ENCODE measurements at regions not wholly inside any gene's neighbourhood (a gene's known extent, or its start where the extent isn't known, plus 50 kb on each side); places are given as distances from the start of the nearest gene placed in this dataset.
"Not testable (repeated sequence)": the region's sequence is repeated elsewhere in the genome, so short reads cannot be mapped to it uniquely, and the experiment has no call there.

DNA sequence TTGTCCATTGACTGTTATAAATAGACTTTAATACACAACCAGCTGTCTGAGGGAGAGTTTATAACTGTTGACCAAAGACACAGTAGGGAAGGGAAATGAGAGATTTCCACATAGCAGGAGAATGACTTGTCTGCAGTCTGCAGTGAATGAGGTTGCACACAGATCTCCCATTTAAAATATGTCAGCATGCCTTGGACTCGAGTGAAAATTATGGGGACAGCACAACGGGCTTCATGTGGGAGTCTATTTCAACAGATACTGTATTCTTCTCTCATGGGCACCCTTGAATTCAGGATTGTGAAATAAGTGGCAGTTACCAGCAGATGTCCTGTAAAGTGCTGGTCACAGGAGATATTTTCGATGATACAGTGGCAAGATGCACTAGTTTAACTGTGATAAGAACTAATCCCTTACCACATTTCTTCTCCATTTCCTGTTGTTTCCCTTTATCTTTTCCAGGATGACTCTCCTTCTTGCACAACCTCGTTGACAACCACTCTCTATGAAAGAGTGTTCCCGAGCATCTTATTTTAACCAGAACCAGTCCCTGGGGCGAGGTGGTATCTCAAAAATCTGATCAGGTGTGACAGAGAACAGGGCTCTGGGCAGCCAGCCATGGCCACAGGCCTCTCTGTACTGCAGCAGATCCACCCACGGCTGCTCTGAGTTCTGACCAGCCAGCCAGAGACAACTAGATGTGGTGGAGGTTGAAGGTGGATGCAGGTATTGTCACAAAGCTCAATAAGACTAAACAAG, 51.5 kb upstream of the MAP3K1 start:
- no peak for DNase-seq

DNA sequence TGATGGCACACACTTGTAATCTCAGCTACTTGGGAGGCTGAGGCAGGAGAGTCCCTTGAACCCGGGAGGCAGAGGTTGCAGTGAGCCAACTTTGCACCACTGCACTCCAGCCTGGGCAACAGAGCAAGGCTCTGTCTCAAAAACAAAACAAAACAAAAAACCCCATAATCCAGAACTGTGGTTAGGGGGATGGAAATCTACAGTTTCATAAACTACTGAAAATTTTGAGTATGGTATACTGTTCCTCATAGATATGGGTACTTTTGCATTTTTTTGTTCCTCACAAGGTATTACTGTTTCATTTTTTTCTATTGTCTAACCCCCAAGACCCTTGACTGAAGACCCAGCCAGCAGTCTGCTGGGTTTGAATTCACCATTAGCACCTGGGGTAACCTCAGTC, 52.2 kb upstream of the MAP3K1 start:
- no peak for DNase-seq

DNA sequence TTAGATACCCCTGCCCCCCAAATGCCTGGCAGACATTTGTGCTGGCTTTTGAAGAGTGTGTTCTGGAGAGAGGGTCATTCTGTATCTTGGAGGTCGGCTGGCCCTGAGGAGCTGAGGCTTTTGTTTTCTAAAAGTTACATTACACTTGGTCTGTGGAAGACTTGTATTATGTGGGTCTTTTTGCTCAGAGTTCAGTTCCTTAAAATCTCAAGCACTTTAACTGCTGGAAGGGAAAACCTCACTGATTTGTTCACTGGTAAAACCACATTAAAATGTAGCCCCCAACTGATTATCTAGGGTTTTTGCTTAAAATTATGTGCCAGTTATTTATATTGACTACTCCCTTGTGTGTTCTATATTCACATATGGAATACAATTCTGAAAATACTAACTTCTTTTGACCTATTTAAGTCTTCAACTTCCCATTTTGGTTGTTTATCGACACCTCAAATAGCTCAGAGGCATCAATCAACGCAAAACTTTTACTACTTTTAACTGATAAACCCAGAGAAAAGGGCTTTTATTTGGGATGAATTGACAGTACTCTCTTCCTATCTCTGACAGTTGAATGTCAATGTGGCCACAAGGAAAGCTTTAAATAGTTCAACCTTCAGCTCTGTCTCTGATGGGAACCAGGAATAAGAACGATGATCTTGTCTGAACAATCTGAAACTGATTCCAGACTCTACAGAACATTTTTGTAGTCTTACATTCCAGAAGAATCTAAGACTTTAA, 54.0 kb upstream of the MAP3K1 start:
- DNase-seq = no peak

- DNase-seq = no peak
Measured at GRCh38 chr5:56760723-56761122, 54.6 kb upstream of the MAP3K1 start.

DNA sequence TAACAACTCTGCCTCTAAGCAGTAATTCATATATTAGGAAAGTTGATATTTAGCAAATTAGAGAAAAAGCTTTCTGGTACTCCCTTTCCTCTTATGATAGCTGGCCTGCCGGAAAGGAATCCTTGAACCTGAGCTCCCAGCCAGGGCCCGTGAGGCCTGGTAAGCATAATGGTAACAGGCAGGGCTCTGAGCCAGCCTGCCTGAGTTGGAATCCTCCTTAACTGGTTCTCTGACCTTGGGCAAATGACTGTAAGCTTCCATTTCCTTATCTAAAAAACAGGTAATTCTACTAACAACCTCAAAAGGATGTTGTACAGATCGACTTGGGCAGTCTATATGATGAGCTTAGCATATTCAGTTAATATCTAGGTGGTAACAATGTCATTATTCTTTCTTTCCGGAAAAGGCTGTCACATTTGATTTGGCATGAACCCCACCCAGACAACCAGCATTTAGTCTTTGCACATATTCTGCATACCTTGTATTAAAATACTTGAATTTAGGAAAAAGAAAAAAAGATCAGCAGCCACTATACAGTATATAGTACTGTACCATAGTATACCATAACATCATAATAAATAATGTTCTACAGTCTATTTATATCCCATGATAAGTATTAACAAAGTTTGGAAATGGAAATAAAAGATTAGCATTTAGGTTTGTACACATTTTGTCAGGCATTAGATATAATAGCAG, 55.7 kb upstream of the MAP3K1 start:
- no peak for DNase-seq

GRCh38 chr5:56757077-56757476, 58.3 kb upstream of the MAP3K1 start:
- no peak for DNase-seq

DNA sequence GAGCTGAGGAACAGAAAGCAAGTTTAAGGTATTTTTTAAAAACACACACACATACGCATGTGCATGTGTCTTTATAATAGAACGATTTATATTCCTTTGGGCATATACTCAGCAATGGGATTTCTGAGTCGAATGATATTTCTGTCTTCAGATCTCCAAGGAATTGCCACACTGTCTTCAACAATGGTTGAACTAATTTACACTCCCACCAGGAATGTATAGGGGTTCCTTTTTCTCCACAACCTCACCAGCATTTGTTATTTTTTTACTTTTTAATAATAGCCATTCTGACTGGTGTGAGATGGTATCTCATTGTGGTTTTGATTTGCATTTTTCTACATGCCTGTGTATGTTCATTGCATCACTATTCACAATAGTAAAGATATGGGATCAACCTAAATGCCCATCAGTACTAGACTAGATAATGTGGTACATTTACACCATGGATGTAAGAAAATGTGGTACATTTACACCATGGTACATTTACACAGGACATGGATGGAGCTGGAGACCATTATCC, 60.3 kb upstream of the MAP3K1 start:
- no peak for DNase-seq

GRCh38 chr5:56753588-56753987, 61.8 kb upstream of the MAP3K1 start:
- DNase-seq = not testable (repeated sequence)

GRCh38 chr5:56751572-56752313, 63.6 kb upstream of the MAP3K1 start:
- DNase-seq = no peak

DNA sequence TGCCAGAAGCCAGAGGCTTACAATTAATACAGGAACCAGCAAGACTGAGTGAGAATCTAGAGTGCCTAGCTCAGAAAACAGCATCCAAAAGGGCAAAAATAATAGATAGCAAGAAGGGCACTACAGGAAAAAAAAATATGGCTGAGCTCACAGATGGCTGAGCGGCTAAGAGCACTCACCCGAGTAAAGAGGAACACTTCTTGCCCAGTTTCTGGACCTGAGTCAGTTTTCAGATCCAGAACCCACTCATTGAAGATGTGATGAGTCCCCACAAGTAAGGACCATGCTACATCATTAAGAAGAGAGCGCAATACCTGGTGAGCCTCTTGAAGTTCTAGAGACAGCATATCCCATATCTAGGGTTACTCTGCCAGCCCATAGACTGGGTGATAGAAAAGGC, 65.5 kb upstream of the MAP3K1 start:
- no peak for DNase-seq

- DNase-seq = no peak
Measured at GRCh38 chr5:56746553-56747339, 68.6 kb upstream of the MAP3K1 start.

DNA sequence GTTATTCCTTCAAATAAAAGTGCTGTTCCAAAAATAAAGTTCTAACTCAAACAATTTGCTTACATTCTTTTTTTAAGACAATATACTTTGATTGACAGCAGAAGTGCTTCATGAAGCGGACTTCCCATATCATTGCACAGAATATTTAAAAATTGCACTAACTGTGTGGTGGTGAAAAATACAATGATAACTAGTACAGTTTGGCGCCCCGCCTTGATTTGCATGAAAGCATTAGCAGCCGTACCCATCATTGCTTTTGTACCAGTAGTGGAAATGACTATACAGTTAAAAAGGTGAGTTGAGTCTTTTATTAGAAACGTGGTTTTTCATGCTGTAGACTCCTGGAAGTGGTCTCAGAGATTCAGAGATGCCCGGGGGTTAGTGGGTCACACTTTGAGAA, 69.5 kb upstream of the MAP3K1 start:
- no peak for DNase-seq

- no peak for DNase-seq
Measured at GRCh38 chr5:56740868-56741267, 74.5 kb upstream of the MAP3K1 start.

- no peak for DNase-seq
Measured at GRCh38 chr5:56739990-56740389, 75.4 kb upstream of the MAP3K1 start.

- DNase-seq = no peak
Measured at GRCh38 chr5:56737951-56738606, 77.3 kb upstream of the MAP3K1 start.

DNA sequence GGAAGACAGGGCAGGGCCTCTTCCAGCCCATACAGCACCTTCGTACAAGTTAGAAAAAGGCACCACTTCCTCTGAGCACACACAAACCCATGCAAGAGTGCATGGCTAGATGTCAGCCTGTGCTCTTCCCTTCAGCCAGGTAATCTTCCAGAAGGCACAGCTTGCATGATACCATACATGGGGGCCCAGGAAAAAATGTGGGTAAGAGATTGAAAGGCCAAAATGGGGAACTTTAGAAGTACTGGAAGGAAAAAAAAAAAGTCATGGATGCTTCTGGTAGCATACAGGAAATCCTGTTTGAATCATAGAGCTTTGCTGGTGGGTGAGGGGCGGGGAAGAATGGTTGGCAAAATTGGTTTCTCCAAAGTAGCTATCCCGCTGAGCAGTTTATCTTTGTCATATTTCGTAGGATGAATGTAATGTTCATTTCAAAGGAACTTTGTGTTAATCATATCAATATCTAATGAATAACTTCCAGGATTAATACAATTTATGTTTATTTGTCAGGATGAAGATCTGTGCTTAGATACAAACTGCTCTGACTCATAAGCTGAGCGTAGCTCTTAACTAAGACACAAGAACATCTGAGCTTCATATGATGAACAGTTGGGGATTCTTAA, 78.2 kb upstream of the MAP3K1 start:
- DNase-seq = no peak

GRCh38 chr5:56735849-56736641, 79.3 kb upstream of the MAP3K1 start:
- DNase-seq = no peak

DNA sequence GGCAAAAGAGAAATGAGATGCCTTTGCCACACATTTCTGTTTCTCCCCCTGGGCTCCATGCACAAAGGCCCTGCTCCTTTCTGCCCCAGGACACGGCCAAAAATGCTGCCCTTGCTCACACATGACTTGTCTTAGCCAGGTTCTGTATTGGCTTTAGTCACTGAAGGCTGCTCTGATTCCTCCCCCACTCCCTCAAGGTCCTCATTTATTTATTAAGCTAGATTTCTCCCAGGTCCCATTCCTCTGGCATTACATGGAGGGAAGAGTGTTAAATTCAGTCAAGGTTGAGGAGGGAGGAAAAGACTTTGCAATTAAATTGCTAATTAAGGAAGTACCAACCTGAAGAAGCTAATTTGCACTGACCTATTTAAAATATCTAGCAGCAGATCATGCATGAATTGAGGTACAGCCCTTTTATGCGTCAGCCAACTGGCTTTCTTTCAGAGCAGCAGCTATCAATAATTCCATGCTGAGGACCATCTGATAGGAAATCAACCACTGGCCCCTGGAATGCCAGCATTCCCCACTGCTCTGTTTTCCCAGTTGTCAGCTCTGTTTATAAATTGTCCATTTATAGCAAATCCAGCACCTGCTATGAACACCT, 81.2 kb upstream of the MAP3K1 start:
- peak in 1 of 2 experiments; percentile 2 for DNase-seq

- no peak for DNase-seq
Measured at GRCh38 chr5:56733580-56733979, 81.8 kb upstream of the MAP3K1 start.

GRCh38 chr5:56732121-56732520, 83.2 kb upstream of the MAP3K1 start:
- DNase-seq = no peak
